ENCODE measurements at regions not wholly inside any gene's neighbourhood (a gene's known extent, or its start where the extent isn't known, plus 50 kb on each side); places are given as distances from the start of the nearest gene placed in this dataset.

GRCh38 chr21:16363518-16363917 is 633.7 kb downstream of the USP25 start:
- DNase-seq (ENCODE audit: low spot score) = no peak

GRCh38 chr21:16366207-16366606 is 636.4 kb downstream of the USP25 start:
- DNase-seq (ENCODE audit: low spot score) = no peak

GRCh38 chr21:16367079-16367478 is 637.3 kb downstream of the USP25 start:
- DNase-seq (ENCODE audit: low spot score) = no peak

GRCh38 chr21:16370186-16370585 is 640.4 kb downstream of the USP25 start:
- no peak for DNase-seq (ENCODE audit: low spot score)

GRCh38 chr21:16372586-16372985 is 642.8 kb downstream of the USP25 start:
- no peak for DNase-seq (ENCODE audit: low spot score)

- no peak for DNase-seq (ENCODE audit: low spot score)
Measured at GRCh38 chr21:16376673-16377072, 646.9 kb downstream of the USP25 start.

GRCh38 chr21:16377120-16377658 is 647.4 kb downstream of the USP25 start:
- no peak for DNase-seq (ENCODE audit: low spot score)

- no peak for DNase-seq (ENCODE audit: low spot score)
Measured at GRCh38 chr21:16377857-16378256, 648.1 kb downstream of the USP25 start.

- DNase-seq (ENCODE audit: low spot score) = no peak
Measured at GRCh38 chr21:16378525-16378924, 648.7 kb downstream of the USP25 start.

GRCh38 chr21:16388291-16388690 is 658.5 kb downstream of the USP25 start:
- DNase-seq (ENCODE audit: low spot score) = no peak

- no peak for DNase-seq (ENCODE audit: low spot score)
Measured at GRCh38 chr21:16388911-16389560, 659.3 kb downstream of the USP25 start.

- DNase-seq (ENCODE audit: low spot score) = no peak
Measured at GRCh38 chr21:16389643-16390042, 659.9 kb downstream of the USP25 start.

GRCh38 chr21:16395285-16395684 is 665.5 kb downstream of the USP25 start:
- DNase-seq (ENCODE audit: low spot score) = no peak

- no peak for DNase-seq (ENCODE audit: low spot score)
Measured at GRCh38 chr21:16402752-16403151, 673.0 kb downstream of the USP25 start.

- DNase-seq (ENCODE audit: low spot score) = peak; percentile 14
Measured at GRCh38 chr21:16404776-16405175, 675.0 kb downstream of the USP25 start.

- DNase-seq (ENCODE audit: low spot score) = no peak
Measured at GRCh38 chr21:16406355-16406754, 676.6 kb downstream of the USP25 start.

- no peak for DNase-seq (ENCODE audit: low spot score)
Measured at GRCh38 chr21:16407403-16408240, 677.8 kb downstream of the USP25 start.

GRCh38 chr21:16408280-16408679 is 678.5 kb downstream of the USP25 start:
- no peak for DNase-seq (ENCODE audit: low spot score)

- no peak for DNase-seq (ENCODE audit: low spot score)
Measured at GRCh38 chr21:16409352-16409751, 679.6 kb downstream of the USP25 start.

GRCh38 chr21:16418226-16418625 is 688.4 kb downstream of the USP25 start:
- peak; percentile 58 for DNase-seq (ENCODE audit: low spot score)

GRCh38 chr21:16418642-16419041 is 688.9 kb downstream of the USP25 start:
- DNase-seq (ENCODE audit: low spot score) = no peak

GRCh38 chr21:16419188-16419921 is 689.6 kb downstream of the USP25 start:
- peak; percentile 40 for DNase-seq (ENCODE audit: low spot score)

Data from GM03348 (cell line).